Lower leg skin (tissue), 3 donors: ENCODE measurements at regions not wholly inside any gene's neighbourhood (a gene's known extent, or its start where the extent isn't known, plus 50 kb on each side); places are given as distances from the start of the nearest gene placed in this dataset.

Source experiments
- POLR2A ChIP-seq, 2 donors: fragments of 450-650 bp; IDR thresholded peaks; one replicate each; pipeline ENCODE4 v1.6.1; 2016 to 2017; ENCODE audit warnings: antibody characterized with exemption in 2 of 2, mild to moderate bottlenecking in 1 of 2, moderate library complexity in 1 of 2
- TF ChIP-seq, protein P1 (sequence below), 3 donors: fragments of 450-650 bp; IDR thresholded peaks; one replicate each; pipeline ENCODE4 v1.5.1; 2016; ENCODE audit warnings: antibody characterized with exemption in 3 of 3, mild to moderate bottlenecking in 3 of 3, moderate library complexity in 2 of 3

DNA sequence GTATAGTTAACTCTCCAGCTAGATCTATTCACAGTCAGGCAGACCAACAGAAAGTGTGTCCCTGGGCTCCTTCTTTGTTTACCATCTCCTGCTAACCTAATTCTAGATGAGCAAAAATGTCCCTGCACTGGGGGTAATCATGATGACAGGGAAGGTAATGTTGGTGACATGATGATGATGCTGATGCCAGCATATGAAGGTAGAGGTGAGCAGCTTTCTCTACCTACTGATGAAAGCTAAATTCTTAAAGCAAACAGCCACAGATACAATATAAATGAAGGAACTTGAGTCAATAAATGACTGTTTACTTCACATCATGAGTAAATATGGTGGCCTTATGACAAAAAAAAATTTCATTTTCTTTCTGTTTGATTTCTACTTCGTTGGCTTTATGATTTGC is 78.5 kb downstream of the NKX6-1 start:
- TF ChIP-seq, protein P1, sequence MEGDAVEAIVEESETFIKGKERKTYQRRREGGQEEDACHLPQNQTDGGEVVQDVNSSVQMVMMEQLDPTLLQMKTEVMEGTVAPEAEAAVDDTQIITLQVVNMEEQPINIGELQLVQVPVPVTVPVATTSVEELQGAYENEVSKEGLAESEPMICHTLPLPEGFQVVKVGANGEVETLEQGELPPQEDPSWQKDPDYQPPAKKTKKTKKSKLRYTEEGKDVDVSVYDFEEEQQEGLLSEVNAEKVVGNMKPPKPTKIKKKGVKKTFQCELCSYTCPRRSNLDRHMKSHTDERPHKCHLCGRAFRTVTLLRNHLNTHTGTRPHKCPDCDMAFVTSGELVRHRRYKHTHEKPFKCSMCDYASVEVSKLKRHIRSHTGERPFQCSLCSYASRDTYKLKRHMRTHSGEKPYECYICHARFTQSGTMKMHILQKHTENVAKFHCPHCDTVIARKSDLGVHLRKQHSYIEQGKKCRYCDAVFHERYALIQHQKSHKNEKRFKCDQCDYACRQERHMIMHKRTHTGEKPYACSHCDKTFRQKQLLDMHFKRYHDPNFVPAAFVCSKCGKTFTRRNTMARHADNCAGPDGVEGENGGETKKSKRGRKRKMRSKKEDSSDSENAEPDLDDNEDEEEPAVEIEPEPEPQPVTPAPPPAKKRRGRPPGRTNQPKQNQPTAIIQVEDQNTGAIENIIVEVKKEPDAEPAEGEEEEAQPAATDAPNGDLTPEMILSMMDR (IDR thresholded peaks at IDR 0.05) = no peak
- TF ChIP-seq POLR2A (IDR thresholded peaks at IDR 0.05) = no peak
